DMS114 treated with DMSO at 0.1 percent for 48 hours (cell line): ENCODE measurements at regions not wholly inside any gene's neighbourhood (a gene's known extent, or its start where the extent isn't known, plus 50 kb on each side); places are given as distances from the start of the nearest gene placed in this dataset.
"Not testable (repeated sequence)": the region's sequence is repeated elsewhere in the genome, so short reads cannot be mapped to it uniquely, and the experiment has no call there.

Source experiments
- DNase-seq: peaks from one replicate; lab custom pipeline; 2025; ENCODE audit not compliant: unreplicated experiment; lab: John Stamatoyannopoulos, UW

DNA sequence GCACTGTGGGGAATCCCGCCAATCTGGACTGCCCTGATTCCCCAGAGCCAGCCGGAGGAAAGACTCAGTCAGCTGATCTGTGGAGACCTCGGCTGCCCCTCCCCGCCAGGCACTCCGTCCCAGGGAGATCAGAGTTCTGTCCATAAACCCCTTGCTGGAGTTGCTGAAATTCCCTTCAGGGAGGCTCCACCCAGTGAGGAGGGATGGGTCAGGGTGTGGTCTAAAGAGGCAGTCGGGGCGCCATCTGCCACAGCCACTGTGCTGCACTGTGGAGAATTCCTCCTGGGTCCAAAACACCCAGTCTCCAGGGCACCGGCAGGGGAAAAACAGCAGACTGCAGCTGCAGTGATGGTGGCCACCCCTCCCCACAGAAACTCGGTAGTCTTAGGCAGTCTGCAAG is 1922.3 kb upstream of the FLRT2 start:
- DNase-seq, result no peak

GRCh38 chr14:83611491-83611890 is 1918.5 kb upstream of the FLRT2 start:
- DNase-seq, result no peak

DNA sequence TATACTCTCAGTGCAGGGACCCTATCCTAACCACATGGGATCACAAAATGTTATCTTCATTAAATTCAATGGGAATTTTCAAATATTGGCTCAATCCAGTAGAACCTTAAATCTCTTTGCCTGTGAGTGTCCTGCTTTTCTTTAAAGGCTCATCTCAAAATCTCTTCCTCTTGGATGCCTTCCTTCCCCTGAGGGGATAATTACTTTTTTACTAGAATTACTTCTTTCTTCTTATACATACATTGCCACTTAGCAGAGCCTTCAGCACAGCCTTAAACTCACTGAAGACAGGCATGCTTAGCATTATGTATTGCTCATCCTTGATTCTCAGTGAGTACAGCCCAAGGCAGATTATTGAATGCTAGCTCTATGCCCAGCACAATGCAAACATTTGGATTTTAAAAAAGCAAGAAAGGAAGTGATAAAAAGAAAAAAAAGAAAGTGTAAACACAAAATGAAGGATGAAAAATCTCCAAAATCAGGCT is 1918.0 kb upstream of the FLRT2 start:
- no peak for DNase-seq

GRCh38 chr14:83614956-83615355 is 1915.0 kb upstream of the FLRT2 start:
- no peak for DNase-seq

DNA sequence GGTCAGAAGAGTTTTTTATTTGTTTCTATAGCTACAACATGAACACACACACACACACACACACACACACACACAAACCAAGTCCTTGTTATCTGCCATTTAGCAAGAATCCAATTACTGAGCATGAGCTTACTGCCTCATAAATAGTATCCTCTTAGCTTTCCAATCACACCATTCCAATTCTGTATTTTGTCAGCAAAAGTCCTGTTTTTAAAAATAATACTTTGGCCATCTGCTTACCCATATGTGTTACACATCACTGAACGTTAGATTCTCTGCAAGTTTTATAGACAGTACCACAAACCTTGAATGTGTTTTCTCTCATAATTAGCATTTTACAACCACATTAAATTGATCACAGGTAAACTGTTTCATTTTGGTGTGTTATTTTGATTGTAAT is 1905.4 kb upstream of the FLRT2 start:
- no peak for DNase-seq

DNA sequence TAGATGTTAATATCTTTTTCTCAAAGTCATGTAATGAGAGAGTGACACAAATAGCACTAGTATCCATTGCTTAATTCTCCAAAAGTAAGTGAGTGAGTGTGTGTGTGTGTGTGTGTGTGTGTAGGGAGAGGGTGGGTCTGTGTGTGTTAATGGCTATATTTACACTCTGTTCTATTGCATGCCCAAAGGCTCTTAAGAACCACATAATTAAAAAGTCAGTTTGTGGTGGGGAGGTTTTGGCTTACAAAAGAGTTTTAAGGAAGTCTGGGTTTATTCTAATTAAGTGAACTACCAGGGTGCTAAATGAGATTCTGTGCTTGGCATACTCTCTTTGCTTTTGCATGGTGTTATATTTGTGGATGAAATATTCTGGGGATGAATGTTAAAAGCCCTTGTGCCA is 1897.6 kb upstream of the FLRT2 start:
- DNase-seq, result no peak

DNA sequence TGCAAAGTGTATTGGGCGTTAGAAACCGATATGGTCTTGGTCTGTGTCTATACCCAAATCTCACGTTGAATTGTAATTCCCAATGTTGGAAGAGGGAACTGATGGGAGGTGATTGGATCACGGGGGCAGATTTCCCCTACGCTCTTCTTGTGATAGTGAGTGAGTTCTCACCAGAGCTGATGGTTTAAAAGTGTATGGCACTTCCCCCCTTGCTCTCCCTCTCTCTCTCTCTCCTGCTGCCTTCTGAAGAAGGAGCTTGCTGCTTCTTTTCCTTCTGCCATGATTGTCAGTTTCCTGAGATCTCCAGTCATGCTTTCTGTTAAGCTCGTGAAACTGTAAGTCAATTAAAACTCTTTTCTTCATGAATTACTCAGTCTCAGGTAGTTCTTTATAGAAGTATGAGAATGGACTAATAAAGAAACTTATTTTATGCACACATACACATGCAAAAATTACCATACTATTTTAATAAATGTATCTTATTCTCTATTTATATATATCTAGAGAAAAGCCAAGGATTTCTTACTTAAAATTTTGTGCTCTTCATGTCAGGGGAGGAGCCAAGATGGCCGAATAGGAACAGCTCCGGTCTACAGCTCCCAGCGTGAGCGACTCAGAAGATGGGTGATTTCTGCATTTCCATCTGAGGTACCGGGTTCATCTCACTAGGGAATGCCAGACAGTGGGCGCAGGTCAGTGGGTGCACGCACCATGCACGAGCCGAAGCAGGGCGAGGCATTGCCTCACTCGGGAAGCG is 1891.0 kb upstream of the FLRT2 start:
- no peak for DNase-seq

GRCh38 chr14:83639505-83639875 is 1890.5 kb upstream of the FLRT2 start:
- not testable (repeated sequence) for DNase-seq

DNA sequence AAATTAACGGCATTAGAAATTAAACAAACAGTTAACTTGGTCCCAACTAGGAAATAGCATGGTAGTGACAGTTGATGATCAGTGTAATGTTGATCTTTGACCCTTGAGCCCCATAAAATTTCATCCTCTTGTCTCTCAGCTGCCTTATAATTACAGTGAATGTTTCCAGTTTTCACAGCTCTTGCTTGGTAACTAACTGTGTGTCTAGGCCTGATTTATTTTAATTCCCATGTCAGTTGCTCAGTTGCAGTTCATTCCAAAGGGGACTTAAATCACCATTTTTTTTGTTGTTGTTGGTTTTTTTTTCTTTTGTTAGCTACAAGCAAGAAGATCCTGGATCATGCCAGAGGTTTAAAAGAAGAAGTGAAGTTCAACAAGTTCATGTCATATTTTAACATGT is 1883.7 kb upstream of the FLRT2 start:
- no peak for DNase-seq

GRCh38 chr14:83660597-83660996 is 1869.3 kb upstream of the FLRT2 start:
- DNase-seq, result no peak

- no peak for DNase-seq
Measured at GRCh38 chr14:83664389-83664788, 1865.6 kb upstream of the FLRT2 start.

DNA sequence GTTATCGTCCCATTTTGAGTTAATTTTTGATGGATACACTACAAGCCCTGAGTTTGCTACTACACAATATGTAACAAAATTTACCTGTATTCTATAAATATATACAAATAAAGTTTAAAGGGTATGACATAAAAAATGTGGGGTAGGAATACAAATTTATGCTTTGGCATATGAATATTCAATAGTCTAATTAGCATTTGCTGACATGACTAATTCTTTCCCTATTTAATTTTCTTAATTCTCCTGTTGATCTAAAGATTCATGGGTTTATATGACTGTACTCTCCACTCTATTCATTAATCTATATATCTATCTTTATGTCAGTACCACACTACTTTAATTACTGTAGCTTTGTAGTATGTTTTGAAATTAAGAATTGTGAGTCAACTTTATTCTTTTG is 1840.7 kb upstream of the FLRT2 start:
- DNase-seq, result no peak

GRCh38 chr14:83697099-83697498 is 1832.8 kb upstream of the FLRT2 start:
- no peak for DNase-seq

DNA sequence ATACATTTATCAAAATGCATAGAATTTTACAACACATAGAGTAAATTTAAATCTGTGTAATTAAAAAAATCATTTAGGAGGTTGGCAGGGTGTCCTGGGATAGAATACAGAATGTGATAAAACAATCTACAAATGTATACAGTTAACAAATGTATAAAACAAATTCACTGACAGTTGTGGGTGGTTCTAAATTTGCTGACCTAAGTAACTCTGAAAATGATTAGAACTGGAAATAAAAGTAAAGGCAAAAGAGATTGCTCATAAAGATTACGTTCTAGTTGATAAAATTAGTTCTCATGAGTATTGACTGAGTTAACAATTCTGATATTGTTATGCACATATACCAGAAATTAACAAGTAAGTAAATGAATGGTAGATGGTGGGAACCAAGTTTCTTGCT is 1827.3 kb upstream of the FLRT2 start:
- no peak for DNase-seq

DNA sequence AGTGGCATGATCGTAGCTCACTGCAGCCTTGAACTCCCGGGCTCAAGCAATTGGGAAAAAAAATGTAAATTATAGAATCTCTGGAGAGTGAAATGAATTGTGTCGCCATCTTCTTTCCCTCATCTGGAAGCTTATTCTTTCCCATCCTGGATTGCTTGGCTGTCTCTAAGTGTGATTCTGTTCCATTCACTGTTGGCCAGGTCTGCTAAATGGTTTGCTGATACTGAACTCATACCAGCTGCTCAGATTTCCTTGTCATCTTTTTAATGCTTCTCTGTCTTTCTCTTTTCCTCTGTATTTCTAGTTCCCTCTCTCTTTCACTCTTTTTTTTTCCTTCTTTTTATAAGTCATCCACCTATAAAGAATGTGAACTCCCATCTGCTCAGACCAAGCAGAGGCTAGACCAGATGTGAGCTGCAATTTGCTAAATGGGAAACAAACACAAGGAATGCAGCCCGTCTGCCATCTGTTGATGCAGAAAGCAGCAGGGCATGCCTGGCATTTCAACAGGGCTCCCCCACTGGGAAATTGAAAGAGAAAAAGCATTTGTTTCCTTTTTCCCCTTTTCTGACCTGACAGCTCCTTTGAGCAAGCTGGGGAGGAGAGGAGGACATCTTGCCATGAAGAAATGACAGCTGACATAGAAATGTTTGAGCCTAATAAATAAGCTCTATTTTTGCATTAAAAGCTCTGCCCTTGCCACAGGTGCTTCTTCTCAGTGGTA is 1823.6 kb upstream of the FLRT2 start:
- no peak for DNase-seq

- no peak for DNase-seq
Measured at GRCh38 chr14:83707056-83707455, 1822.9 kb upstream of the FLRT2 start.

DNA sequence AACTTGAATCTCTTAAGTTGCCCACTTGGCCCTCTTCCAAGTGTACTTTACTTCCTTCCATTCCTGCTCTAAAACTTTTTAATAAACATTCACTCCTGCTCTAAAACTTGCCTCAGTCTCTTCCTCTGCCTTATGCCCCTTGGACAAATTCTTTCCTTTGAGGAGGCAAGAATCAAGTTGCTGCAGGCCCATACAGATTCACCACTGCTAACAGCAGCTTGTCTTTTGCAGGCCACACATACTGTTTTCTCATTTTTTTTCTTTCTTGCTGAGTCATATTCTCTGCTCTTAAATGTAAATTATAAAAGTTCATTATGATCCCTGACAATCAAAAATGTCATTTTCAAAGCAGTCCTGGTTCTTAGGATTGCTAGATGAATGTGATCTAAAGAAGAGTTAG is 1820.8 kb upstream of the FLRT2 start:
- DNase-seq, result no peak

GRCh38 chr14:83711046-83711445 is 1818.9 kb upstream of the FLRT2 start:
- DNase-seq, result no peak

GRCh38 chr14:83712418-83713129 is 1817.4 kb upstream of the FLRT2 start:
- no peak for DNase-seq

DNA sequence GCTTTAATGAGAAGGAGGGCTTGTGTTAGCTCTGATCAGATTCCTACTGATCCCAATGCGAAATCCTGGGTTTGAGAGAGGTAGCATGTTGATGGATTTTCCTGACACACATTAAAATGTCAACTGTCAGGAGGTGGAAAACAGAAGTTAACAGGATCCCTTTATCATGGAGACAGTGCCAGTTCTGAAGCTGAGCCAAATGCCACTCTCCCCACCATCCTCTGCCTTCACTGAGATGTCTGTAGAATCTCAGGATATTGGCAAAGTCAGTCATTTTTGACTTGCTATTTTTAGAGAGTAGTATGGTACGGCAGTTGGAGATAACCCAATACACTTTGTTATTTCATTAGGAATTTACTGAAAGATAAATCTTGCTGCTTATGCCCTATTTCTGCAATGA is 1816.2 kb upstream of the FLRT2 start:
- DNase-seq, result no peak

DNA sequence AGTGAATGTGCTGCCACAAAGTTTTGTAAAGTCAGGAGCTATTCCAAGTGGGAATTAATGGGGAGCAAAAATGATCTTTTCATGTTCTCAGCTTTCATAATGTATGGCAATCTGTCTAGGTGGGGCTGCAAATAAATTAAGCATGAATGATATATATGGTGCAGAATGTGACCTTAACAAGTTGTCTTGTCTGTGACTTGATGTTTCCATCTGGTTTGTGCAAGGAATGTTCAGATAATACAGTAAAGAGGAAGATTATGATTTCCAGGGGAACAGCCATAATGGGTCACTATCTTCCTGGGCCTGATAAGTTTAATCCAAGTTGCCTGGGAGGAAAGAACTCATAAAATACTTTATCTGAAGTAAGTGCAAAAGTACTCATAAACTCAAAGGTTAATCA is 1815.8 kb upstream of the FLRT2 start:
- DNase-seq, result no peak

DNA sequence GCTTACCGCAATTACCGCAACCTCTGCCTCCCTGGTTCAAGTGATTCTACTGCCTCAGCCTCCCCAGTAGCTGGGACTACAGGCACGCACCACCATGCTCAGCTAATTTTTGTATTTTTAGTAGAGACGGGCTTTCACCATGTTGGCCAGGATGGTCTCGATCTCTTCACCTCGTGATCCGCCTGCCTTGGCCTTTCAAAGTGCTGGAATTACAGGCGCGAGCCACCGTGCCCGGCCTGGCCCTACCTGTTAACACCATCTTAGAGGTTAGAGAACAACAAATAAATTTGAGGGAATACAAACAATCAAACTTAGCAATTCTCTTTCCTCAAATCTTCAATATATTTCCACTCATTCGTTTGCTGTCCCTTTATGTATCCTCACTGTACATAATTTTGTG is 1810.5 kb upstream of the FLRT2 start:
- not testable (repeated sequence) for DNase-seq
